ENCODE measurements at regions not wholly inside any gene's neighbourhood (a gene's known extent, or its start where the extent isn't known, plus 50 kb on each side); places are given as distances from the start of the nearest gene placed in this dataset.

DNA sequence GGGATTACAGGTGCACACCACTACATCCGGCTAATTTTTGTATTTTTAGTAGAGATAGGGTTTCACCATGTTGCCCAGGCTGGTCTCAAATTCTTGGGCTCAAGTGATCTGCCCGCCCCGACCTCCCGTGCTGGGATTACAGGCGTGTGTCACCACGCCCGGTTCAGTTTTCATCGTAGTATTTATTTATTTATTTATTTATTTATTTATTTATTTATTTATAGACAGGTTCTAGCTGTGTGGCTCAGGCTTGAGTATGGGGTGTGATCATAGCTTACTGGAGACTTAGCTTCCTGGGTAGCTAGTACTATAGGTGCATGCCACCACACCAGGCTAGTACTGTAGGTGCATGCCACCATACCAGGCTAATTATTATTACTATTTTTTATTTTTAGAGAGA is 64.1 kb upstream of the STOX2 start:
- H2BK15ac ChIP-seq (ENCODE audit: low read depth, low read length): no peak overlapping the region
- no peak overlapping the region for H2AK9ac ChIP-seq (replicated peaks; ENCODE audit: low read depth, low read length, poor library complexity)
- ATAC-seq (ENCODE audit: low read depth) (no peak), DNase-seq (no peak)
- H3K4me2 ChIP-seq (ENCODE audit: low read depth, low read length): no peak overlapping the region
- no peak overlapping the region for H3K18ac ChIP-seq (ENCODE audit: low read depth, low read length)
- H3K23ac ChIP-seq (ENCODE audit: low read depth, low read length): no peak overlapping the region
- dilution Hi-C loops (cut with HindIII; ENCODE audit: low sequenced_read_pairs, unreplicated experiment): no loop called here
- no peak overlapping the region for H3K14ac ChIP-seq (replicated peaks; ENCODE audit: low read depth, low read length)
- no peak overlapping the region for H3K4me3 ChIP-seq (ENCODE audit: insufficient read depth, low read depth, low read length)
- in situ Hi-C loops (cut with MboI; ENCODE audit: low sequenced_read_pairs): no loop called here
- H4K5ac ChIP-seq (ENCODE audit: low read depth, low read length): no peak overlapping the region
- WGBS, 2 experiments (ENCODE audit: extremely low coverage in 2 of 2, insufficient read length in 1 of 2): no CpG with 5 or more reads among the region's 8 CpGs
- no peaks in the 10 kb centered on the region for H3K36me3 ChIP-seq (ENCODE audit: control insufficient read depth, insufficient read depth, low read length)
- TF ChIP-seq FOS (IDR thresholded peaks at IDR 0.05; ENCODE audit: low read depth, low read length): no peak
- TF ChIP-seq, protein P1, sequence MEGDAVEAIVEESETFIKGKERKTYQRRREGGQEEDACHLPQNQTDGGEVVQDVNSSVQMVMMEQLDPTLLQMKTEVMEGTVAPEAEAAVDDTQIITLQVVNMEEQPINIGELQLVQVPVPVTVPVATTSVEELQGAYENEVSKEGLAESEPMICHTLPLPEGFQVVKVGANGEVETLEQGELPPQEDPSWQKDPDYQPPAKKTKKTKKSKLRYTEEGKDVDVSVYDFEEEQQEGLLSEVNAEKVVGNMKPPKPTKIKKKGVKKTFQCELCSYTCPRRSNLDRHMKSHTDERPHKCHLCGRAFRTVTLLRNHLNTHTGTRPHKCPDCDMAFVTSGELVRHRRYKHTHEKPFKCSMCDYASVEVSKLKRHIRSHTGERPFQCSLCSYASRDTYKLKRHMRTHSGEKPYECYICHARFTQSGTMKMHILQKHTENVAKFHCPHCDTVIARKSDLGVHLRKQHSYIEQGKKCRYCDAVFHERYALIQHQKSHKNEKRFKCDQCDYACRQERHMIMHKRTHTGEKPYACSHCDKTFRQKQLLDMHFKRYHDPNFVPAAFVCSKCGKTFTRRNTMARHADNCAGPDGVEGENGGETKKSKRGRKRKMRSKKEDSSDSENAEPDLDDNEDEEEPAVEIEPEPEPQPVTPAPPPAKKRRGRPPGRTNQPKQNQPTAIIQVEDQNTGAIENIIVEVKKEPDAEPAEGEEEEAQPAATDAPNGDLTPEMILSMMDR (conservative IDR thresholded peaks at IDR 0.05; ENCODE audit: low read depth, low read length): no peak
- TF ChIP-seq MAFK (IDR thresholded peaks at IDR 0.05; ENCODE audit: low read depth, low read length): no peak
- no peak for TF ChIP-seq POLR2A (IDR thresholded peaks at IDR 0.05; ENCODE audit: low read depth, low read length)
- TF ChIP-seq RCOR1 (IDR thresholded peaks at IDR 0.05; ENCODE audit: insufficient replicate concordance, low read length): no peak
- TF ChIP-seq, protein P2, sequence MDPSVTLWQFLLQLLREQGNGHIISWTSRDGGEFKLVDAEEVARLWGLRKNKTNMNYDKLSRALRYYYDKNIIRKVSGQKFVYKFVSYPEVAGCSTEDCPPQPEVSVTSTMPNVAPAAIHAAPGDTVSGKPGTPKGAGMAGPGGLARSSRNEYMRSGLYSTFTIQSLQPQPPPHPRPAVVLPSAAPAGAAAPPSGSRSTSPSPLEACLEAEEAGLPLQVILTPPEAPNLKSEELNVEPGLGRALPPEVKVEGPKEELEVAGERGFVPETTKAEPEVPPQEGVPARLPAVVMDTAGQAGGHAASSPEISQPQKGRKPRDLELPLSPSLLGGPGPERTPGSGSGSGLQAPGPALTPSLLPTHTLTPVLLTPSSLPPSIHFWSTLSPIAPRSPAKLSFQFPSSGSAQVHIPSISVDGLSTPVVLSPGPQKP (IDR thresholded peaks at IDR 0.05; ENCODE audit: borderline replicate concordance, low read depth, low read length): no peak
- TF ChIP-seq MAZ (IDR thresholded peaks at IDR 0.05; ENCODE audit: borderline replicate concordance, low read depth, low read length): no peak
- no peak for TF ChIP-seq SMC3 (IDR thresholded peaks at IDR 0.05; ENCODE audit: low read depth, low read length)
- H2BK20ac ChIP-seq (ENCODE audit: low read depth, low read length): no peak overlapping the region
- no peak overlapping the region for H4K8ac ChIP-seq (ENCODE audit: low read depth in 2 of 2, low read length in 2 of 2)
- no peaks in the 10 kb centered on the region for H3K9me3 ChIP-seq (ENCODE audit: control insufficient read depth, insufficient read depth, low read length)
- no peak overlapping the region for H4K91ac ChIP-seq (ENCODE audit: insufficient read depth, low read depth, low read length)
- H3K9ac ChIP-seq (ENCODE audit: low read depth, low read length): no peak overlapping the region
- ChIA-PET CTCF (interaction anchor here (1.4 to 2.4 kb wide), 5 partner anchors 256 to 327 kb away, joined by 3 to 10 read pairs (median 5); no protein-coding TSS in a partner anchor), POLR2A (ENCODE audit: unreplicated experiment) (no interaction called here)
- H4K20me1 ChIP-seq (ENCODE audit: insufficient read depth, low read length): no peaks in the 10 kb centered on the region
- H3K27ac ChIP-seq (ENCODE audit: insufficient read depth, low read length): no peak overlapping the region
- H3K4ac ChIP-seq (ENCODE audit: low read depth, low read length): no peak overlapping the region
- H2BK120ac ChIP-seq (ENCODE audit: low read depth, low read length): no peak overlapping the region
- no peaks in the 10 kb centered on the region for H3K79me1 ChIP-seq (ENCODE audit: low read depth in 1 of 2, low read length in 2 of 2)
- H2AK5ac ChIP-seq (ENCODE audit: low read depth, low read length): no peak overlapping the region
- H3K4me1 ChIP-seq (ENCODE audit: control insufficient read depth, insufficient read depth, low read length): no peaks in the 10 kb centered on the region; the same call in 1 of the 2 replicates
- no peak overlapping the region for H2AFZ ChIP-seq (replicated peaks; ENCODE audit: low read length, poor library complexity)
- no peak overlapping the region for H3K56ac ChIP-seq (ENCODE audit: extremely low read depth, insufficient read depth, low read length)
- intact Hi-C loops (cut with micrococcal nuclease): loop anchor here (2.0 to 10.0 kb wide), 3 partner anchors 64 to 176 kb away; partner anchors contain the start of gene STOX2
- no peak overlapping the region for H2BK5ac ChIP-seq (ENCODE audit: low read depth, low read length, poor library complexity, severe bottlenecking)
- no TSS peak for BruUV-seq (replicated peaks)
- H3K9me1 ChIP-seq (ENCODE audit: insufficient read depth, low read length): no peaks in the 10 kb centered on the region
- peaks cover 2% of the 10 kb centered on the region; the same call in 1 of the 2 replicates for H3K27me3 ChIP-seq (ENCODE audit: control insufficient read depth, insufficient read depth, low read length)
